GM12891 (cell line): ENCODE measurements at regions not wholly inside any gene's neighbourhood (a gene's known extent, or its start where the extent isn't known, plus 50 kb on each side); places are given as distances from the start of the nearest gene placed in this dataset.

Experiments used
- POLR2A ChIP-seq: IDR thresholded peaks from 2 replicates; pipeline ENCODE4 v1.6.1; 2011; ENCODE audit warnings: low read depth, low read length, control low read depth
- POLR2AphosphoS5 ChIP-seq: IDR thresholded peaks from 2 replicates; pipeline ENCODE4 v1.6.1; 2011; ENCODE audit warnings: low read depth, low read length, control low read depth
- TAF1 ChIP-seq: IDR thresholded peaks from 2 replicates; pipeline ENCODE4 v1.6.1; 2011; ENCODE audit warnings: low read depth, low read length, control low read depth

- no peak for TF ChIP-seq TAF1
- TF ChIP-seq POLR2AphosphoS5: no peak
- no peak for TF ChIP-seq POLR2A
Measured at GRCh38 chr14:71588576-71589215, 343.5 kb upstream of the RGS6 start.
